IMR-90 (cell line): ENCODE measurements at regions not wholly inside any gene's neighbourhood (a gene's known extent, or its start where the extent isn't known, plus 50 kb on each side); places are given as distances from the start of the nearest gene placed in this dataset.

Source experiments
- ATAC-seq: fragments of 200-7000 bp; cut with Tn5 transposase; 2 replicates; pipeline ENCODE4 v1.9.1; 2020; ENCODE audit warnings: low read depth, mild to moderate bottlenecking, moderate library complexity
- BruUV-seq: library from RNA; stranded (reverse); fragments of 400-500 nt; replicated peaks from 2 replicates; lab custom pipeline; 2021; lab: Mats Ljungman, UMichigan
- CTCF ChIA-PET: fragments of 300-600 bp; formaldehyde crosslinking; extraction: SDS; loops from one replicate; lab custom pipeline; 2021; ENCODE audit warnings: antibody characterized with exemption; lab: Yijun Ruan, JAX
- POLR2A ChIA-PET: fragments of 300-600 bp; sonication (Branson Sonifier 250); formaldehyde crosslinking; loops from one replicate; lab custom pipeline; 2022; ENCODE audit warnings: antibody characterized with exemption; ENCODE audit not compliant: unreplicated experiment; lab: Charles Lee
- DNase-seq: peaks from one replicate; pipeline ENCODE4 v3.0.0; 2013
- H2AFZ ChIP-seq: replicated peaks from 2 replicates; pipeline ENCODE3; 2013; ENCODE audit warnings: low read length, mild to moderate bottlenecking; ENCODE audit not compliant: poor library complexity
- H2AK5ac ChIP-seq: 2 replicates; pipeline ENCODE4 v1.6.1; 2013; ENCODE audit warnings: low read depth, low read length, inconsistent platforms
- H2AK9ac ChIP-seq: replicated peaks from 2 replicates; pipeline ENCODE3; 2013; ENCODE audit warnings: mild to moderate bottlenecking, low read depth, low read length, moderate library complexity; ENCODE audit not compliant: poor library complexity
- H2BK120ac ChIP-seq: 2 replicates; pipeline ENCODE4 v1.6.1; 2013; ENCODE audit warnings: low read depth, low read length, inconsistent platforms
- H2BK15ac ChIP-seq: 3 replicates; pipeline ENCODE4 v1.6.1; 2013; ENCODE audit warnings: low read depth, low read length, inconsistent platforms
- H2BK20ac ChIP-seq: 2 replicates; pipeline ENCODE4 v1.6.1; 2013; ENCODE audit warnings: low read depth, mild to moderate bottlenecking, inconsistent platforms, low read length, moderate library complexity
- H2BK5ac ChIP-seq: 2 replicates; pipeline ENCODE4 v1.6.1; 2013; ENCODE audit warnings: mild to moderate bottlenecking, low read depth, low read length, inconsistent platforms; ENCODE audit not compliant: poor library complexity, severe bottlenecking
- H3K14ac ChIP-seq: replicated peaks from 2 replicates; pipeline ENCODE4 v1.6.1; 2013; ENCODE audit warnings: low read depth, low read length, inconsistent platforms
- H3K18ac ChIP-seq: 2 replicates; pipeline ENCODE4 v1.6.1; 2013; ENCODE audit warnings: low read depth, low read length, control low read depth
- H3K23ac ChIP-seq: 2 replicates; pipeline ENCODE4 v1.6.1; 2013; ENCODE audit warnings: low read depth, low read length, inconsistent platforms
- H3K27ac ChIP-seq: 2 replicates; pipeline ENCODE4 v1.5.1; 2013; ENCODE audit warnings: mild to moderate bottlenecking, control low read depth, low read length; ENCODE audit not compliant: insufficient read depth
- H3K27me3 ChIP-seq: 2 replicates; pipeline ENCODE4 v1.6.1; 2013; ENCODE audit warnings: low read length; ENCODE audit not compliant: control insufficient read depth, insufficient read depth
- H3K36me3 ChIP-seq: 2 replicates; pipeline ENCODE4 v1.6.1; 2013; ENCODE audit warnings: low read length, mixed read lengths; ENCODE audit not compliant: control insufficient read depth, insufficient read depth
- H3K4ac ChIP-seq: 2 replicates; pipeline ENCODE4 v1.6.1; 2013; ENCODE audit warnings: low read depth, low read length, inconsistent platforms
- H3K4me1 ChIP-seq: 2 replicates; pipeline ENCODE4 v1.6.1; 2013; ENCODE audit warnings: low read length, mixed read lengths; ENCODE audit not compliant: control insufficient read depth, insufficient read depth
- H3K4me2 ChIP-seq: 2 replicates; pipeline ENCODE4 v1.6.1; 2013; ENCODE audit warnings: low read depth, mild to moderate bottlenecking, control low read depth, low read length, moderate library complexity
- H3K4me3 ChIP-seq: 2 replicates; pipeline ENCODE4 v1.5.1; 2013; ENCODE audit warnings: low read depth, mild to moderate bottlenecking, control low read depth, low read length, moderate library complexity; ENCODE audit not compliant: insufficient read depth
- H3K56ac ChIP-seq: 2 replicates; pipeline ENCODE4 v1.6.1; 2013; ENCODE audit warnings: low read length, inconsistent platforms; ENCODE audit not compliant: insufficient read depth; ENCODE audit errors: extremely low read depth
- H3K79me1 ChIP-seq, 2 experiments: 2 replicates each; pipeline ENCODE4 v1.6.1; 2013; ENCODE audit warnings: low read length in 2 of 2, inconsistent platforms in 1 of 2, low read depth in 1 of 2
- H3K9ac ChIP-seq: 2 replicates; pipeline ENCODE4 v1.6.1; 2013; ENCODE audit warnings: low read depth, low read length, control low read depth
- H3K9me1 ChIP-seq: 2 replicates; pipeline ENCODE4 v1.6.1; 2013; ENCODE audit warnings: low read length, inconsistent platforms; ENCODE audit not compliant: insufficient read depth
- H3K9me3 ChIP-seq: 2 replicates; pipeline ENCODE4 v1.6.1; 2013; ENCODE audit warnings: low read length; ENCODE audit not compliant: control insufficient read depth, insufficient read depth
- H4K20me1 ChIP-seq: 2 replicates; pipeline ENCODE4 v1.6.1; 2013; ENCODE audit warnings: low read length, inconsistent platforms; ENCODE audit not compliant: insufficient read depth
- H4K5ac ChIP-seq: 2 replicates; pipeline ENCODE4 v1.6.1; 2013; ENCODE audit warnings: mild to moderate bottlenecking, low read depth, low read length, control low read depth
- H4K8ac ChIP-seq, 2 experiments: 2 replicates each; pipeline ENCODE4 v1.6.1; 2013; ENCODE audit warnings: low read depth in 2 of 2, low read length in 2 of 2, control low read depth in 1 of 2, inconsistent platforms in 1 of 2
- H4K91ac ChIP-seq: 2 replicates; pipeline ENCODE4 v1.6.1; 2013; ENCODE audit warnings: low read depth, low read length, inconsistent platforms; ENCODE audit not compliant: insufficient read depth
- BHLHE40 ChIP-seq: fragments of 150-350 bp; IDR thresholded peaks from 2 replicates; pipeline ENCODE4 v1.6.1; 2016; ENCODE audit warnings: mild to moderate bottlenecking, low read depth, low read length
- CEBPB ChIP-seq: IDR thresholded peaks from 2 replicates; pipeline ENCODE4 v1.6.1; 2012; ENCODE audit warnings: low read depth, low read length, improper control_type of control experiment
- CHD1 ChIP-seq: IDR thresholded peaks from 2 replicates; pipeline ENCODE4 v1.6.1; 2012; ENCODE audit warnings: low read depth, low read length, improper control_type of control experiment
- MXI1 ChIP-seq: IDR thresholded peaks from 2 replicates; pipeline ENCODE4 v1.6.1; 2012; ENCODE audit warnings: low read depth, mild to moderate bottlenecking, low read length, moderate library complexity, borderline replicate concordance
- POLR2A ChIP-seq: IDR thresholded peaks from 2 replicates; pipeline ENCODE4 v1.6.1; 2012; ENCODE audit warnings: mild to moderate bottlenecking, low read depth, low read length
- RCOR1 ChIP-seq: IDR thresholded peaks from 2 replicates; pipeline ENCODE4 v1.6.1; 2012; ENCODE audit warnings: mild to moderate bottlenecking, low read length, improper control_type of control experiment; ENCODE audit not compliant: insufficient replicate concordance
- SMC3 ChIP-seq: fragments of 150-350 bp; IDR thresholded peaks from 2 replicates; pipeline ENCODE4 v1.6.1; 2016; ENCODE audit warnings: low read depth, mild to moderate bottlenecking, antibody characterized with exemption, low read length, moderate library complexity
- WGBS, 2 experiments: methylation state at CpG; one replicate each; pipeline versions ENCODE4 v1.1.5 to v1.1.7; 2013; ENCODE audit warnings: missing lambda C conversion rate in 2 of 2; ENCODE audit not compliant: insufficient read length in 1 of 2; ENCODE audit errors: extremely low coverage in 2 of 2; 5-methylcytosine and 5-hydroxymethylcytosine counted together
- dilution Hi-C: fragments of 300-500 bp; cut with HindIII; formaldehyde crosslinking; loops from one replicate; pipeline ENCODE4 v1.14.3; 2018; ENCODE audit warnings: low sequenced_read_pairs; ENCODE audit not compliant: unreplicated experiment
- in situ Hi-C: fragments of 300-500 bp; cut with MboI; formaldehyde crosslinking; loops from 3 replicates; pipeline ENCODE4 v1.14.3; 2019; ENCODE audit warnings: low sequenced_read_pairs, inconsistent platforms, mixed read lengths
- intact Hi-C: fragments of 100-400 bp; cut with micrococcal nuclease; formaldehyde crosslinking; loops from 2 replicates; pipeline ENCODE4 v1.10.0; 2022
- TF ChIP-seq, protein P1 (sequence below): conservative IDR thresholded peaks from 2 replicates; pipeline ENCODE4 v1.5.1; 2012; ENCODE audit warnings: mild to moderate bottlenecking, low read depth, low read length, improper control_type of control experiment
- TF ChIP-seq, protein P2 (sequence below): fragments of 150-350 bp; IDR thresholded peaks from 2 replicates; pipeline ENCODE4 v1.6.1; 2017; ENCODE audit warnings: mild to moderate bottlenecking, antibody characterized with exemption, low read length, low read depth

DNA sequence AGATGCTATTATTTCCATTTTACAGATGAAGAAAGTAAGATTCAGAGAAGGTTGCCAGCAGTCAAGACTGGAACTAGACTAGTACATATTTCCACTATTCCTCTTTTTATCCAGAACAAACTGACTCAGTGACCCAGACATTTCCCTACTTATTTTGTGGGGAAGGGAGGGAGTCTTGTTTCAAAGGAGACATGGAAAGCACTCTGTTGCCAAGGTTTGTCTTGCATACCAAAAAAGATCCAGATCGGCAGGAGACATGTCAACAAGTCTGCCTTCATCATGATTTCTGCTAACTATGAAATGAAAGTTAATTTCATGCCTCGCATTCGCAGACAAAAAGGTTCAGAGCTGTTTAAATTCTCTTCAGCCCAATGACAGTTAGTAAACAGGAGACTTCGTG is 328.3 kb downstream of the DHX15 start:
- WGBS, 2 experiments, result 20% methylated on average over 1 of the region's 4 CpGs; no CpG with 5 or more reads in 1 of the 2 experiments
- dilution Hi-C loops, result no loop called here

More for the DNA sequence above, 328.3 kb downstream of the DHX15 start:
- TF ChIP-seq, protein P1, sequence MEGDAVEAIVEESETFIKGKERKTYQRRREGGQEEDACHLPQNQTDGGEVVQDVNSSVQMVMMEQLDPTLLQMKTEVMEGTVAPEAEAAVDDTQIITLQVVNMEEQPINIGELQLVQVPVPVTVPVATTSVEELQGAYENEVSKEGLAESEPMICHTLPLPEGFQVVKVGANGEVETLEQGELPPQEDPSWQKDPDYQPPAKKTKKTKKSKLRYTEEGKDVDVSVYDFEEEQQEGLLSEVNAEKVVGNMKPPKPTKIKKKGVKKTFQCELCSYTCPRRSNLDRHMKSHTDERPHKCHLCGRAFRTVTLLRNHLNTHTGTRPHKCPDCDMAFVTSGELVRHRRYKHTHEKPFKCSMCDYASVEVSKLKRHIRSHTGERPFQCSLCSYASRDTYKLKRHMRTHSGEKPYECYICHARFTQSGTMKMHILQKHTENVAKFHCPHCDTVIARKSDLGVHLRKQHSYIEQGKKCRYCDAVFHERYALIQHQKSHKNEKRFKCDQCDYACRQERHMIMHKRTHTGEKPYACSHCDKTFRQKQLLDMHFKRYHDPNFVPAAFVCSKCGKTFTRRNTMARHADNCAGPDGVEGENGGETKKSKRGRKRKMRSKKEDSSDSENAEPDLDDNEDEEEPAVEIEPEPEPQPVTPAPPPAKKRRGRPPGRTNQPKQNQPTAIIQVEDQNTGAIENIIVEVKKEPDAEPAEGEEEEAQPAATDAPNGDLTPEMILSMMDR, result no peak
- TF ChIP-seq RCOR1 (no peak), SMC3 (no peak), POLR2A (no peak), BHLHE40 (no peak), CHD1 (no peak), MXI1 (no peak), CEBPB (no peak)
- TF ChIP-seq, protein P2, sequence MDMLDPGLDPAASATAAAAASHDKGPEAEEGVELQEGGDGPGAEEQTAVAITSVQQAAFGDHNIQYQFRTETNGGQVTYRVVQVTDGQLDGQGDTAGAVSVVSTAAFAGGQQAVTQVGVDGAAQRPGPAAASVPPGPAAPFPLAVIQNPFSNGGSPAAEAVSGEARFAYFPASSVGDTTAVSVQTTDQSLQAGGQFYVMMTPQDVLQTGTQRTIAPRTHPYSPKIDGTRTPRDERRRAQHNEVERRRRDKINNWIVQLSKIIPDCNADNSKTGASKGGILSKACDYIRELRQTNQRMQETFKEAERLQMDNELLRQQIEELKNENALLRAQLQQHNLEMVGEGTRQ, result no peak
- Histone ChIP-seq H4K20me1 (no peaks in the 10 kb centered on the region), H2AK5ac (no peak overlapping the region), H4K91ac (no peak overlapping the region), H3K56ac (no peak overlapping the region), H3K27me3 (peaks cover 2% of the 10 kb centered on the region; the same call in 1 of the 2 replicates), H3K4ac (no peak overlapping the region), H4K8ac (no peak overlapping the region), H3K27ac (no peak overlapping the region), H2BK120ac (no peak overlapping the region), H2BK20ac (no peak overlapping the region), H3K23ac (no peak overlapping the region), H4K5ac (no peak overlapping the region), H3K36me3 (no peaks in the 10 kb centered on the region), H3K4me1 (peaks cover 2% of the 10 kb centered on the region; the same call in 1 of the 2 replicates), H3K9me3 (no peaks in the 10 kb centered on the region), H3K18ac (no peak overlapping the region), H2AFZ (no peak overlapping the region), H3K4me3 (no peak overlapping the region), H2BK15ac (no peak overlapping the region), H3K9me1 (no peaks in the 10 kb centered on the region), H3K79me1 (no peaks in the 10 kb centered on the region), H2BK5ac (no peak overlapping the region), H3K9ac (no peak overlapping the region), H3K14ac (no peak overlapping the region), H3K4me2 (no peak overlapping the region), H2AK9ac (no peak overlapping the region)
- intact Hi-C loops (no loop called here), in situ Hi-C loops (no loop called here)
- ChIA-PET CTCF (no interaction called here), POLR2A (no interaction called here)
- ATAC-seq (no peak), DNase-seq (no peak)
- no TSS peak for BruUV-seq
